H9 (cell line): ENCODE measurements at regions not wholly inside any gene's neighbourhood (a gene's known extent, or its start where the extent isn't known, plus 50 kb on each side); places are given as distances from the start of the nearest gene placed in this dataset.

Experiments used
- DNase-seq: peaks from one replicate; pipeline ENCODE4 v3.0.0-alpha.2; 2017
- H2AFZ ChIP-seq: one replicate; pipeline ENCODE4 v1.6.1; 2013; ENCODE audit warnings: mild to moderate bottlenecking, low read length, control low read depth, moderate library complexity
- H2AK5ac ChIP-seq: 2 replicates; pipeline ENCODE4 v1.6.1; 2013; ENCODE audit warnings: low read length, control low read depth, mixed read lengths; ENCODE audit not compliant: insufficient read length
- H2BK120ac ChIP-seq: one replicate; pipeline ENCODE4 v1.6.1; 2013; ENCODE audit warnings: low read depth, mild to moderate bottlenecking, low read length, control low read depth, inconsistent platforms; ENCODE audit not compliant: poor library complexity, severe bottlenecking
- H2BK12ac ChIP-seq: 2 replicates; pipeline ENCODE4 v1.6.1; 2013; ENCODE audit warnings: low read length, control low read depth, mixed read lengths, low read depth; ENCODE audit not compliant: insufficient read length
- H2BK15ac ChIP-seq: 2 replicates; pipeline ENCODE4 v1.6.1; 2013; ENCODE audit warnings: low read depth, low read length, control low read depth
- H2BK20ac ChIP-seq: one replicate; pipeline ENCODE4 v1.6.1; 2013; ENCODE audit warnings: low read depth, mild to moderate bottlenecking, low read length, control low read depth, inconsistent platforms; ENCODE audit not compliant: poor library complexity, severe bottlenecking
- H2BK5ac ChIP-seq: 2 replicates; pipeline ENCODE4 v1.6.1; 2013; ENCODE audit warnings: low read length, control low read depth, mixed read lengths; ENCODE audit not compliant: insufficient read length
- H3K14ac ChIP-seq: 2 replicates; pipeline ENCODE4 v1.6.1; 2013; ENCODE audit warnings: low read length, control low read depth; ENCODE audit not compliant: insufficient read depth
- H3K18ac ChIP-seq: 2 replicates; pipeline ENCODE4 v1.6.1; 2013; ENCODE audit warnings: low read depth, mild to moderate bottlenecking, mixed read lengths, low read length, control low read depth; ENCODE audit not compliant: insufficient read length
- H3K23ac ChIP-seq: 2 replicates; pipeline ENCODE4 v1.6.1; 2013; ENCODE audit warnings: low read length, control low read depth, mixed read lengths, low read depth; ENCODE audit not compliant: insufficient read length
- H3K23me2 ChIP-seq: 2 replicates; pipeline ENCODE4 v1.6.1; 2013; ENCODE audit warnings: low read depth, mild to moderate bottlenecking, mixed read lengths, low read length, control low read depth; ENCODE audit not compliant: insufficient read length, poor library complexity, severe bottlenecking
- H3K27ac ChIP-seq: 2 replicates; pipeline ENCODE4 v1.5.1; 2013; ENCODE audit warnings: low read length, control low read depth, mixed read lengths, low read depth; ENCODE audit not compliant: insufficient read length
- H3K27me3 ChIP-seq: 2 replicates; pipeline ENCODE4 v1.6.1; 2013; ENCODE audit warnings: low read length, control low read depth, inconsistent platforms; ENCODE audit not compliant: insufficient read depth
- H3K4ac ChIP-seq: 2 replicates; pipeline ENCODE4 v1.6.1; 2013; ENCODE audit warnings: low read depth, mild to moderate bottlenecking, control low read depth, inconsistent platforms, low read length, moderate library complexity
- H3K4me1 ChIP-seq: 2 replicates; pipeline ENCODE4 v1.6.1; 2013; ENCODE audit warnings: low read length, control low read depth, inconsistent platforms; ENCODE audit not compliant: insufficient read depth
- H3K4me2 ChIP-seq: 2 replicates; pipeline ENCODE4 v1.6.1; 2013; ENCODE audit warnings: low read length, control low read depth, mixed read lengths; ENCODE audit not compliant: insufficient read length, insufficient read depth
- H3K56ac ChIP-seq: 2 replicates; pipeline ENCODE4 v1.6.1; 2013; ENCODE audit warnings: low read depth, mild to moderate bottlenecking, mixed read lengths, low read length, control low read depth; ENCODE audit not compliant: insufficient read length
- H3K79me1 ChIP-seq: 2 replicates; pipeline ENCODE4 v1.6.1; 2013; ENCODE audit warnings: low read depth, mild to moderate bottlenecking, moderate library complexity, low read length, control low read depth, inconsistent platforms; ENCODE audit not compliant: insufficient read depth, poor library complexity, severe bottlenecking
- H3K79me2 ChIP-seq: 2 replicates; pipeline ENCODE4 v1.6.1; 2013; ENCODE audit warnings: low read length, control low read depth, inconsistent platforms; ENCODE audit not compliant: insufficient read depth
- H3K9ac ChIP-seq: 2 replicates; pipeline ENCODE4 v1.6.1; 2013; ENCODE audit warnings: low read length, control low read depth, mixed read lengths; ENCODE audit not compliant: insufficient read length; ENCODE audit errors: extremely low read depth
- H3K9me3 ChIP-seq: one replicate; pipeline ENCODE4 v1.6.1; 2013; ENCODE audit warnings: low read depth, low read length, inconsistent platforms; ENCODE audit not compliant: control insufficient read depth
- H3T11ph ChIP-seq: one replicate; pipeline ENCODE4 v1.6.1; 2013; ENCODE audit warnings: mild to moderate bottlenecking, low read length, control low read depth, inconsistent platforms
- H4K20me1 ChIP-seq: one replicate; pipeline ENCODE4 v1.6.1; 2013; ENCODE audit not compliant: control insufficient read depth, insufficient read length, insufficient read depth
- H4K5ac ChIP-seq: 2 replicates; pipeline ENCODE4 v1.6.1; 2013; ENCODE audit warnings: low read depth, mild to moderate bottlenecking, mixed read lengths, low read length, control low read depth; ENCODE audit not compliant: insufficient read length
- H4K8ac ChIP-seq: replicated peaks from 2 replicates; pipeline ENCODE4 v1.6.1; 2013; ENCODE audit warnings: low read length, control low read depth, mixed read lengths, low read depth; ENCODE audit not compliant: insufficient read length
- H4K91ac ChIP-seq: 2 replicates; pipeline ENCODE4 v1.6.1; 2013; ENCODE audit warnings: low read depth, mild to moderate bottlenecking, moderate library complexity, mixed read lengths, low read length, control low read depth; ENCODE audit not compliant: insufficient read length
- H3K27ac Mint-ChIP-seq, 3 experiments: 2 replicates in 2 of 3; 3 replicates in 1 of 3; pipeline ENCODE4 v1.8.0; 2020 to 2021; ENCODE audit warnings: mixed read lengths in 3 of 3, mild to moderate bottlenecking in 1 of 3, moderate library complexity in 1 of 3
- H3K27me3 Mint-ChIP-seq: 2 replicates; pipeline ENCODE4 v1.8.0; 2021; ENCODE audit warnings: low read depth, mild to moderate bottlenecking, moderate library complexity, mixed read lengths
- H3K36me3 Mint-ChIP-seq, 3 experiments: 2 replicates in 2 of 3; 3 replicates in 1 of 3; pipeline ENCODE4 v1.8.0; 2020 to 2021; ENCODE audit warnings: low read depth in 3 of 3, mixed read lengths in 3 of 3; ENCODE audit not compliant: insufficient read depth in 1 of 3
- H3K4me1 Mint-ChIP-seq, 2 experiments: 2 replicates each; pipeline ENCODE4 v1.8.0; 2020; ENCODE audit warnings: mixed read lengths in 2 of 2
- H3K4me3 Mint-ChIP-seq, 2 experiments: 2 replicates in 1 of 2; 3 replicates in 1 of 2; pipeline ENCODE4 v1.8.0; 2020 to 2021; ENCODE audit warnings: mild to moderate bottlenecking in 2 of 2, mixed read lengths in 2 of 2, moderate library complexity in 1 of 2
- H3K9me3 Mint-ChIP-seq, 2 experiments: 2 replicates in 1 of 2; 3 replicates in 1 of 2; pipeline ENCODE4 v1.8.0; 2020; ENCODE audit warnings: mild to moderate bottlenecking in 2 of 2, mixed read lengths in 2 of 2, moderate library complexity in 1 of 2
- TF ChIP-seq, protein P1 (sequence below): fragments of 200-600 bp; sonication (generic); conservative IDR thresholded peaks from 3 replicates; pipeline ENCODE4 v1.8.0; 2021; ENCODE audit warnings: antibody characterized with exemption, mild to moderate bottlenecking

DNA sequence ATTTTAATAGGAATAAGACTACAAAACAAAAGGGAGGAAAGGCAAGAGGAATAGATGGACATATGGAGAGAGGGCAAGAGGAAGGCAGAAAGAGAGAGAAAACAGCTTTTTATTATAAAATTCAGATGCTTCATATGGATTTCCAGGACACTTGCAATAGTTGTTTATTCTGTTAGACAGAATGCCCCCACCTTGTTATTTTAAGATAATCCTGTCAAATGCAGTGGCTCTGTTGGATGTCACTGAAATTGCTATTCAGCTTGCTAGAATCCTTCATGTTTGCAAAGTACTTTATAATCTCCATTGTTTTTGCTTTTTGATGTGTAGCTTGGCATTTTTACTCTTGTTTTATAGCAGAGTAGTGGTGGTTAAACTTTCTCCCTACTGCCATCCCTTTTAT, 432.4 kb upstream of the AZI2 start:
- no peaks in the 10 kb centered on the region for H3K23me2 ChIP-seq
- no peaks in the 10 kb centered on the region for H3K79me2 ChIP-seq
- Mint-ChIP-seq H3K27ac (no peak overlapping the region; a peak in 1 of 7 replicates), H3K4me1 (peaks cover 3 to 8% of the 10 kb centered on the region in 2 experiments; a peak in 2 of 4 replicates), H3K9me3 (no peaks in the 10 kb centered on the region), H3K4me3 (no peak overlapping the region), H3K27me3 (no peaks in the 10 kb centered on the region), H3K36me3 (no peaks in the 10 kb centered on the region; a peak in 1 of 7 replicates)
- H4K5ac ChIP-seq: no peak overlapping the region
- no peak overlapping the region for H3K27ac ChIP-seq
- no peak overlapping the region for H2BK120ac ChIP-seq
- H2BK20ac ChIP-seq: no peak overlapping the region
- TF ChIP-seq, protein P1, sequence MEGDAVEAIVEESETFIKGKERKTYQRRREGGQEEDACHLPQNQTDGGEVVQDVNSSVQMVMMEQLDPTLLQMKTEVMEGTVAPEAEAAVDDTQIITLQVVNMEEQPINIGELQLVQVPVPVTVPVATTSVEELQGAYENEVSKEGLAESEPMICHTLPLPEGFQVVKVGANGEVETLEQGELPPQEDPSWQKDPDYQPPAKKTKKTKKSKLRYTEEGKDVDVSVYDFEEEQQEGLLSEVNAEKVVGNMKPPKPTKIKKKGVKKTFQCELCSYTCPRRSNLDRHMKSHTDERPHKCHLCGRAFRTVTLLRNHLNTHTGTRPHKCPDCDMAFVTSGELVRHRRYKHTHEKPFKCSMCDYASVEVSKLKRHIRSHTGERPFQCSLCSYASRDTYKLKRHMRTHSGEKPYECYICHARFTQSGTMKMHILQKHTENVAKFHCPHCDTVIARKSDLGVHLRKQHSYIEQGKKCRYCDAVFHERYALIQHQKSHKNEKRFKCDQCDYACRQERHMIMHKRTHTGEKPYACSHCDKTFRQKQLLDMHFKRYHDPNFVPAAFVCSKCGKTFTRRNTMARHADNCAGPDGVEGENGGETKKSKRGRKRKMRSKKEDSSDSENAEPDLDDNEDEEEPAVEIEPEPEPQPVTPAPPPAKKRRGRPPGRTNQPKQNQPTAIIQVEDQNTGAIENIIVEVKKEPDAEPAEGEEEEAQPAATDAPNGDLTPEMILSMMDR: no peak
- H3K23ac ChIP-seq: no peak overlapping the region
- no peak overlapping the region for H2AFZ ChIP-seq
- no peak overlapping the region for H3K4me2 ChIP-seq
- no peak overlapping the region for H4K91ac ChIP-seq
- no peak overlapping the region for H3K56ac ChIP-seq
- no peak overlapping the region for H3K14ac ChIP-seq
- no peaks in the 10 kb centered on the region for H3K27me3 ChIP-seq
- no peak overlapping the region for H3K18ac ChIP-seq
- H3K4ac ChIP-seq: no peak overlapping the region
- H3K79me1 ChIP-seq: no peaks in the 10 kb centered on the region
- no peaks in the 10 kb centered on the region for H3K9me3 ChIP-seq
- no peak overlapping the region for H4K8ac ChIP-seq
- no peaks in the 10 kb centered on the region for H3K4me1 ChIP-seq
- no peak overlapping the region for H2AK5ac ChIP-seq
- no peaks in the 10 kb centered on the region for H4K20me1 ChIP-seq
- H2BK5ac ChIP-seq: no peak overlapping the region
- H2BK12ac ChIP-seq: no peak overlapping the region
- H3K9ac ChIP-seq: no peak overlapping the region
- DNase-seq: no peak
- no peak overlapping the region for H2BK15ac ChIP-seq
- no peak overlapping the region for H3T11ph ChIP-seq
